HEK293 (cell line): ENCODE measurements at regions not wholly inside any gene's neighbourhood (a gene's known extent, or its start where the extent isn't known, plus 50 kb on each side); places are given as distances from the start of the nearest gene placed in this dataset.

Experiments
- CTCF ChIP-seq: fragments of 450-650 bp; formaldehyde crosslinking; IDR thresholded peaks from 2 replicates; pipeline ENCODE4 v1.5.1; 2016; ENCODE audit warnings: missing biosample characterization, missing genetic modification characterization
- REST ChIP-seq: fragments of 450-650 bp; formaldehyde crosslinking; IDR thresholded peaks from 2 replicates; pipeline ENCODE4 v1.5.1; 2016; ENCODE audit warnings: missing biosample characterization, missing genetic modification characterization
- SETDB1 ChIP-seq: IDR thresholded peaks from one replicate; pipeline ENCODE4 v1.6.1; 2017; ENCODE audit warnings: mild to moderate bottlenecking, low read length, moderate library complexity, mixed read lengths; ENCODE audit not compliant: insufficient read length
- YY1 ChIP-seq: fragments of 450-650 bp; formaldehyde crosslinking; IDR thresholded peaks from 2 replicates; pipeline ENCODE4 v1.5.1; 2018; ENCODE audit warnings: missing biosample characterization, missing genetic modification characterization
- ZIC2 ChIP-seq: fragments of 450-650 bp; formaldehyde crosslinking; IDR thresholded peaks from 2 replicates; pipeline ENCODE4 v1.5.1; 2016; ENCODE audit warnings: missing biosample characterization, missing genetic modification characterization
- ZNF148 ChIP-seq: fragments of 450-650 bp; formaldehyde crosslinking; IDR thresholded peaks from 2 replicates; pipeline ENCODE4 v1.5.0; 2017; ENCODE audit warnings: missing biosample characterization, missing genetic modification characterization, borderline replicate concordance
- ZNF223 ChIP-seq: fragments of 450-650 bp; formaldehyde crosslinking; IDR thresholded peaks from 2 replicates; pipeline ENCODE4 v1.5.1; 2016; ENCODE audit warnings: missing biosample characterization, missing genetic modification characterization
- ZNF24 ChIP-seq: fragments of 450-650 bp; formaldehyde crosslinking; IDR thresholded peaks from 2 replicates; pipeline ENCODE4 v1.5.1; 2016; ENCODE audit warnings: missing biosample characterization, missing genetic modification characterization
- ZNF274 ChIP-seq, 2 experiments: fragments of 200-500 bp in 1 of 2; fragments of 450-650 bp in 1 of 2; sonication (Bioruptor generic) in 1 of 2; formaldehyde crosslinking in 1 of 2; IDR thresholded peaks; 2 replicates each; pipeline versions ENCODE4 v1.5.1 to v1.6.1; 2014 to 2016; ENCODE audit warnings: borderline replicate concordance in 1 of 2, inconsistent platforms in 1 of 2, low read length in 1 of 2, missing biosample characterization in 1 of 2, missing genetic modification characterization in 1 of 2
- ZNF311 ChIP-seq: fragments of 450-650 bp; formaldehyde crosslinking; IDR thresholded peaks from 2 replicates; pipeline ENCODE4 v1.5.1; 2017; ENCODE audit warnings: missing biosample characterization, missing genetic modification characterization, borderline replicate concordance
- ZNF600 ChIP-seq: fragments of 450-650 bp; formaldehyde crosslinking; IDR thresholded peaks from 2 replicates; pipeline ENCODE4 v1.5.1; 2016; ENCODE audit warnings: missing biosample characterization, missing genetic modification characterization
- ZNF792 ChIP-seq: fragments of 450-650 bp; formaldehyde crosslinking; IDR thresholded peaks from 2 replicates; pipeline ENCODE4 v1.5.1; 2016; ENCODE audit warnings: missing biosample characterization, missing genetic modification characterization

GRCh38 chr2:181356526-181357130 lies 100.6 kb upstream of the ITGA4 start:
- TF ChIP-seq CTCF (tag by site-specific recombination), result no peak
- no peak for TF ChIP-seq REST (tag by site-specific recombination)
- no peak for TF ChIP-seq SETDB1
- no peak for TF ChIP-seq ZNF274 (IDR thresholded peaks at IDR 0.05; ENCODE audit: low read length)
- no peak for TF ChIP-seq ZNF274 (tag by site-specific recombination; IDR thresholded peaks at IDR 0.05; ENCODE audit: borderline replicate concordance)
- TF ChIP-seq ZNF148 (tag by site-specific recombination), result no peak
- TF ChIP-seq ZNF792, result no peak
- TF ChIP-seq ZNF223, result no peak
- TF ChIP-seq ZNF24 (tag by site-specific recombination), result no peak
- no peak for TF ChIP-seq YY1
- TF ChIP-seq ZNF311 (tag by site-specific recombination), result no peak
- no peak for TF ChIP-seq ZIC2 (tag by site-specific recombination)
- no peak for TF ChIP-seq ZNF600 (tag by site-specific recombination)
